ENCODE measurements at regions not wholly inside any gene's neighbourhood (a gene's known extent, or its start where the extent isn't known, plus 50 kb on each side); places are given as distances from the start of the nearest gene placed in this dataset.
"Not testable (repeated sequence)": the region's sequence is repeated elsewhere in the genome, so short reads cannot be mapped to it uniquely, and the experiment has no call there.

DNA sequence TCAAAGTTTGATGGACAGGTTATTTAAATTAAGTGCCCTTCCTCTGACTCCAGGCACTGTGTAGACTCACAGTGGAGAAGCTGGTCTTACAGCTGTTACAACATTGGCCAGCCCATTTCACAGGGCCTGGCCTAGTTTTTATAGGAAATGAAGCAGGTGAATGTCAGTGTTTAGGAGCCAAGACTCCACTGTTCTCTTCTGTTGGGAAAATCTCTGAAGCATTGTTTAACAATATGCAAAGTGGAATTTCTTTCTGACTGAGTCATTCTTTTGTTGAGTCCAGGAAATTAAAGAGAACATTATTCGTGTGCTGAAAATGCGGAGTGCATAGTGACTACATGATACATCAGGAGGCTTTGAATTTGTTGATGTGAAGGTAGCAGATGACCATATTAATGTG lies 64.7 kb downstream of the ARRDC4 start:
- no peak for DNase-seq

- no peak for DNase-seq
Observed at GRCh38 chr15:98034731-98035130, 74.2 kb downstream of the ARRDC4 start.

DNA sequence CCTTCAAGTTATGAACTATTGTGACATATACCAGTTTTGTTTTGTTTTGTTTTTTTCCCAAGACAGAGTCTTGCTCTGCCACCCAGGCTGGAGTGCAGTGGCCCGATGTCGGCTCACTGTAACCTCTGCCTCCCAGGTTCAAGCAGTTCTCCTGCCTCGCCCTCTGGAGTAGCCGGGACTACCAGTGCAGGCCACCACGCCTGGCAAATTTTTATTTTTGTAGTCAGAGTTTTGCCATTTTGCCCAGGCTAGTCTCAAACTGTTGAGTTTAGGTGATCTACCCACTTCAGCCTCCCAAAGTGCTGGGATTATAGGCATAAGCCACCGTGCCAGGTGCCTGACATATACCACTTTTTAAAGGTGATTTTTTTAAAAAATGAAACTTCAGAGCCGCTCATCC lies 74.6 kb downstream of the ARRDC4 start:
- no peak for DNase-seq

GRCh38 chr15:98035577-98036010 lies 75.1 kb downstream of the ARRDC4 start:
- DNase-seq: no peak

GRCh38 chr15:98039596-98039995 lies 79.1 kb downstream of the ARRDC4 start:
- no peak for DNase-seq

- no peak for DNase-seq
Observed at GRCh38 chr15:98040146-98040545, 79.6 kb downstream of the ARRDC4 start.

GRCh38 chr15:98043160-98044014 lies 82.9 kb downstream of the ARRDC4 start:
- DNase-seq: no peak

- no peak for DNase-seq
Observed at GRCh38 chr15:98051734-98052133, 91.2 kb downstream of the ARRDC4 start.

DNA sequence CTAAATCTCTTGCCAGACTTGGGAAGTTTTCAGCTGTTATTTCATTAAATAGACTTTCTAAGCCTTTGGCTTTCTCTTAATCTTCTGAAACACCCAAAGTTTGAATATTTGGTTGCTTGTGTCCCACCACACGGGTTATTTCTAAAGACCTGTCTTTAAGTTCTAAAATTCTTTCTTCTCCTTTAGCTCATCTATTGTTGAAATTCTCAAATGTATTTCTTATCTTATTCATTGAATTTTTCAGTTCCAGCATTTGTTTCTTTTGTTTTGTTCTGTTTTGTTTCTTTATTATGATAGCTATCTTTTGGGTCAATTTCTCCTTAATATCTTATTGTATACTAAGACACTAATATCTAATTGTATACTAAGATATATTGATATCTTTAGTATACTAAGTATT lies 97.0 kb downstream of the ARRDC4 start:
- no peak for DNase-seq

GRCh38 chr15:98062869-98063268 lies 102.4 kb downstream of the ARRDC4 start:
- no peak for DNase-seq

DNA sequence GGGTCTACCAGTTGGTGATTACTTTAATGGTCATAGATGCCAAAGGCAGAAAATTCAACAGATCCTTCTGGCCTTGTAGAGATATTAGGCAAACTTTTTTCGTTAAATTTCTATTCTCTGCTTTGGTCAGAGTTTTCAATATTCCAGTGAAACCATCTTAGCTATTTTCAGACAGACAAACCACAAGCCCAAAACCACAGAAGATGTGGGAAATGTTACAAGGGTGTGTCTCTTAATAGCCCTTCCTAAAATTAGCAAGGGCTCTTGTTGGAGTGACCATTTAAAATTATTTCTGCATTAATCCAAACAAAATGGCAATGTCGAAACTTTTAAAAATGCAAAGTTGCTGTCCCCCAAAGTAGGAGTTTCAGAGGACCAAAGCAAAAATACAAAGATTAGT lies 102.8 kb downstream of the ARRDC4 start:
- DNase-seq: no peak

DNA sequence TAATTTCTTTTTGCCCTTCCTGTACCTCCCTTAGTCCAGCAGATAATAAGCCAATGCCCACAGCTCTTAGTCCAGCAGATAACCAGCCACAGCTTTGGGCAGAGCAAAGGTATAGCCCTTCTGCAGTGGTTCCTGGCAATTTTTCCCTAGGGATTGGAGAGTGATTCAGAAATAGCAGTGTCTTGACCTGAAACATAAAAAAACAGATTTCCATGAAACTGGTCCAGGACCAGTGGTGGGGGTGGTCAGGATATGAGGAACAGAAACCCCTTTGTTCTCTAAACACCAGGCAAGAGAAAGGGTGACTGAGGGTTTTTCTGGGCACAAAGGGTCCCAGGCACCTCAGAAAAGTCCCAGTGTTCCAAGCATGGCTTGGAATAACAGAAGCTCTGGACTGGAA lies 103.4 kb downstream of the ARRDC4 start:
- DNase-seq: no peak

- no peak for DNase-seq
Observed at GRCh38 chr15:98067339-98067738, 106.8 kb downstream of the ARRDC4 start.

DNA sequence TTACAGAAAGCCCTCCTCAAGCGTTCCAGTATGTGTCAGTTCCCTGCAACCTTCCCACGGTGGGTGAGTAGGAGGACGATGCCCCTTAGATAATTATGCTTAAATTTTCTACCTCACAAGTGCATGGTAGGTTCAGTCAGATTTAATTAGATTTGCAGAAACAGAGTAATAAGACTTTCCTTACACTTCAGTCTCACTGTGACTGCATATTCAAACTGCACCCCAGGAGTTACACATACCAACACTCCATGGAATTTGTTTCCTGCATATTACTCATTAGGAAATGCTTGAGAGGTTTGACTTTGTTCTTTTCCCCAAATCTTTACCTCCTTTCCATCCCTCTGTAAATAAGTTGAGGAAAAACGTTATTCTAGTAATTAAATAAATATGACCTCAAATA lies 108.8 kb downstream of the ARRDC4 start:
- DNase-seq: no peak

DNA sequence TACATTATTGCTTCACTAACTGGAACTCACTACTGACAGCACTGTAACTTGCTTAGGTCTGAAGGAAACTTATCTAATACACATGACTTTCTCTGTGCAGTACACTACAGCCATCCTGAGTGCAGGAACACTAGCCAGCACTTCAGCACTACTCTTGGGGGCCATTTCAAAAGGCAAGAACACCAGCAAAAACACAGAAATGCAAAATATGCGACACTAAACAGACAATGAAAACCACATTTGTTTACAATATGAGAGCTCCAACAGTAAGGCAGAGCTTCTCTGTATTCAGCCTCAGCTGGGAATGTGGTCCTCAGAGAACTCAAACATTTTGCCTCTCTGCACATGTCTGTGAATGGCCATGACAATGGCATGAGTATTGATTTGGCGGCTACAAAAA lies 109.6 kb downstream of the ARRDC4 start:
- no peak for DNase-seq

- DNase-seq: no peak
Observed at GRCh38 chr15:98071786-98072185, 111.3 kb downstream of the ARRDC4 start.

GRCh38 chr15:98075441-98075840 lies 114.9 kb downstream of the ARRDC4 start:
- no peak for DNase-seq

DNA sequence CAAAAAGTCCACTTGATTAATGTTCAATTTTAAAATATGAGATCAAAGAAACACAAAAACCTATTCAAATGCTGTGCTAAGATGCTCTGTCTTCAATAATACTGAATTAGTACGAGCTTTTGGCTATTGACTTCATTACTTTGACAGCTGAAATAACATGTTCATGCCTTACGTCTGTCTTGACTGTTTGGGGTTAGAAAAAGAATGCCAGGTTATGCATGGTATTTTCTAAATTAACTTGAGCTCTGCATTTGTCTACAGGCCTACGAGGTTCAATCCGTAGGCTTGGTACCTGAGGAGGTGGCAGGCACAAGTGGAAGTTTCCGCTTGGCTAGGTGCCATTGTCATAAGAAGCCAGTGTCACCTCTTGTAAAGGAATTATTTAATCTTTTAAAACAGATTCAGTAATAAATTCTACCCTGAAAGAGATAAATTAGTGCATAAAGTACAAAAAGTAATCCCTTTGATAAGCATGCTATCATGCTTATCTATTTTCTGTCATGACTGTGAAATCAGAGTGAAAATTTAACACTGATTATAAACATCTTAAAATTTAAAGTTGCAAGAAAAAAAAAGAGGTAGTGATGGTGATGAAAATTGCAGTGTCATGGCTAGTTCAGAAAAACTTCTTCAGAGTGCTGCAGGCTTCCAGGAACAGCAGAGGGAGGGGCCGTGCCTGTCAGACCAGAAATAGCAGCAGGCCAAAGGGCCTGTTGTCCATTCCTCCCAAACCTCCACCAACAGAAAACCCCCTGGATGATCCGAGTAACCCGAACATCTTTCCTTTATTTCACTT lies 115.7 kb downstream of the ARRDC4 start:
- DNase-seq: no peak

- no peak for DNase-seq
Observed at GRCh38 chr15:98077186-98077585, 116.7 kb downstream of the ARRDC4 start.

GRCh38 chr15:98080791-98081190 lies 120.3 kb downstream of the ARRDC4 start:
- no peak for DNase-seq

DNA sequence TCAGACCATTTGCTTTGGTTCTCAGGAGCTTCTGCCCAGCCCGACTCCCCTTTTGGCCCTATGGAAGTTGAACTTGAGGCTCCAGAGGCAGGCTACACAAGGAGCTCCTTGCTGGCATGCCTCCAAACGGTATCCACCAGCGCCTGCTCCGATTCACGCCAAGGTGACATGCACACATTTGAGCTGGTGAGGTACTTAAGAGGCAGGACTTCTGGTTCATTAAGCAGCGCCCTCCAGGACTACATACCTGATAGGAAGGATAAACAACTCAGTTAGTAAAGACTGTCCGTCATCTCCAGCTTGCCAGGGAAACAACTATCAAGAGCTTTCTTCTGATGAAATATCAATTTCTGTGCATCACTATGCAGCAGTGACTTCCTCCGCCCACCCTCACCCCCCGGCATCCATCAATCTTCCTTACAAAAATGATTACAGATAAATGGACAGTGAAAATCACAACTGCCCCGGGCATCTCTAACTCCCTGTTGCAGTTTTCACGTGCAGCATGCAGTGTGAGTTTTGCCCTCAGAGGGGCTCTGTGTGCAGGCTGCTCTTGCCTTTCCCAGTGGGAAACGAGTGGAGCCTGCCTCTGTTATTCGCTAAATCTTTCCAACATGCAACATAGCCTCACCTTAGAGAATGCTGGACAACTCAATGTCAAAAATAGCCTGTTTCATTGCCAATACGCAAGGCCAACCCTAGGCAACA lies 122.9 kb downstream of the ARRDC4 start:
- DNase-seq: no peak

DNA sequence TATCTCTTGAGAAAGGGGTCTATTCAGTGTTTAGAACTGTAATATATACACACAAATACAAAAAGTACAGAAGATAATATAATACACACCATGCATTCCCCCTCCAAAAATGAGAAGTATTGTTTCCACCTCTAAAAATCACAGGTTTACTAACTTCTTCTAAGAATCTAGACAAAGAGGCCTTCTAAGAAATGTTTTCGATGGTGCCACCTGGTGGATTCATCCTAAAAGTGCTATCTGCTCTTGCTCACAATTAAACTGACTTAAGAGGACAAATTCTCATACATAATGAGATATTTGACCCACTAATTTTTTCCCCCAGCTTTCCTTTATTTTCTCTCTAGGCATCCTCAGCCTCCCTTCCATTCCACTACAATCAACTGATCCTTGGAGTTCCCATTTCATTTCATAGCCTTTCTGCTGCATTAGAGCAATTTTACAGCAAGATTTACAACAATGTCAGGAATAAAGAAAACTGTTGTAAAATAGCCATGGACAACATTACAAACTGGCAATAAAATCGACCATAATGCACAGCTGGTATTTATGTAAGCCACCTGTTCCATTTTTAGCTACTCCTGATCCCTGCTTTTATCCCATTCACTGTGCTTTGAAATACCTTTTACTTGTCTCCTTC lies 124.6 kb downstream of the ARRDC4 start:
- no peak for DNase-seq

GRCh38 chr15:98088307-98088945 lies 127.9 kb downstream of the ARRDC4 start:
- DNase-seq: not testable (repeated sequence)

Data from NCI-H2107 (cell line).